HCT116 (cell line): ENCODE measurements at regions not wholly inside any gene's neighbourhood (a gene's known extent, or its start where the extent isn't known, plus 50 kb on each side); places are given as distances from the start of the nearest gene placed in this dataset.

Source experiments
- ATAC-seq: fragments of 200-7000 bp; cut with Tn5 transposase; 2 replicates; pipeline ENCODE4 v1.9.1; 2020; ENCODE audit warnings: mild to moderate bottlenecking, moderate library complexity
- BruUV-seq: library from RNA; stranded (reverse); fragments of 400-500 nt; replicated peaks from 2 replicates; lab custom pipeline; 2021; lab: Mats Ljungman, UMichigan
- CTCF ChIA-PET: fragments of 300-600 bp; sonication (Branson Sonifier 250); formaldehyde crosslinking; loops from one replicate; lab custom pipeline; 2021; ENCODE audit warnings: antibody characterized with exemption; lab: Charles Lee
- POLR2A ChIA-PET: fragments of 300-600, 350-600 bp; sonication (Branson Sonifier 250); formaldehyde crosslinking; loops from one replicate; lab custom pipeline; 2021; ENCODE audit warnings: antibody characterized with exemption; lab: Charles Lee
- RAD21 ChIA-PET, 2 experiments: fragments of 300-600 bp; sonication (Branson Sonifier 250); formaldehyde crosslinking; loops; one replicate each; lab custom pipeline; 2023; ENCODE audit warnings: low total read pairs in 2 of 2; ENCODE audit not compliant: uncharacterized antibody in 2 of 2, unreplicated experiment in 2 of 2, low non-redundant PET in 1 of 2; lab: Charles Lee
- DNase-seq: peaks from one replicate; pipeline ENCODE4 v3.0.0-alpha.2; 2010; ENCODE audit warnings: low read depth, low spot score
- H2AFZ ChIP-seq: fragments of 200-600 bp; shearing (Covaris generic), sonication (generic); 2 replicates; pipeline ENCODE4 v1.6.1; 2017; ENCODE audit warnings: low read depth, mixed run types, mixed read lengths, antibody characterized with exemption, low read length; ENCODE audit not compliant: poor library complexity, severe bottlenecking
- H3K27ac ChIP-seq: 2 replicates; pipeline ENCODE4 v1.5.1; 2012; ENCODE audit warnings: low read depth, low read length
- H3K27me3 ChIP-seq: fragments of 200-600 bp; sonication (generic); 2 replicates; pipeline ENCODE4 v1.6.1; 2016; ENCODE audit warnings: mixed run types, low read length, mixed read lengths; ENCODE audit not compliant: insufficient read depth
- H3K36me3 ChIP-seq, 2 experiments: fragments of 200-500 bp in 1 of 2; fragments of 200-600 bp in 1 of 2; sonication (Bioruptor generic) in 1 of 2; sonication (generic) in 1 of 2; 2 replicates each; pipeline versions ENCODE4 v1.5.1 to v1.6.1; 2014 to 2016; ENCODE audit warnings: low read length in 2 of 2, inconsistent platforms in 1 of 2, mixed read lengths in 1 of 2, mixed run types in 1 of 2; ENCODE audit not compliant: insufficient read depth in 2 of 2, control insufficient read depth in 1 of 2
- H3K4me1 ChIP-seq, 2 experiments: fragments of 200-600 bp in 1 of 2; sonication (generic) in 1 of 2; 2 replicates each; pipeline versions ENCODE4 v1.5.1 to v1.6.1; 2012 to 2017; ENCODE audit warnings: low read length in 2 of 2, inconsistent platforms in 1 of 2, mild to moderate bottlenecking in 1 of 2, mixed read lengths in 1 of 2, mixed run types in 1 of 2, moderate library complexity in 1 of 2; ENCODE audit not compliant: insufficient read depth in 2 of 2, control insufficient read depth in 1 of 2
- H3K4me2 ChIP-seq: fragments of 200-600 bp; sonication (generic); 2 replicates; pipeline ENCODE4 v1.6.1; 2017; ENCODE audit warnings: mixed run types, low read length, mixed read lengths
- H3K4me3 ChIP-seq, 2 experiments: fragments of 200-600 bp in 1 of 2; sonication (generic) in 1 of 2; replicated peaks in 1 of 2; 2 replicates each; pipeline ENCODE4 v1.5.1; 2011 to 2016; ENCODE audit warnings: low read length in 2 of 2, control low read depth in 1 of 2, low read depth in 1 of 2, mild to moderate bottlenecking in 1 of 2, mixed read lengths in 1 of 2, mixed run types in 1 of 2
- H3K79me2 ChIP-seq: fragments of 200-600 bp; sonication (generic); 2 replicates; pipeline ENCODE4 v1.6.1; 2017; ENCODE audit warnings: mild to moderate bottlenecking, mixed run types, low read length, moderate library complexity, mixed read lengths; ENCODE audit not compliant: insufficient read depth
- H3K9ac ChIP-seq: fragments of 200-600 bp; sonication (generic); 2 replicates; pipeline ENCODE4 v1.6.1; 2016; ENCODE audit warnings: low read length, mixed read lengths
- H3K9me2 ChIP-seq: fragments of 200-600 bp; sonication (generic), shearing (Covaris generic); 2 replicates; pipeline ENCODE4 v1.6.1; 2017; ENCODE audit warnings: mixed run types, mild to moderate bottlenecking, moderate library complexity; ENCODE audit not compliant: insufficient read depth
- H3K9me3 ChIP-seq, 2 experiments: fragments of 200-500 bp in 1 of 2; fragments of 200-600 bp in 1 of 2; sonication (Bioruptor generic) in 1 of 2; sonication (generic) in 1 of 2; 2 replicates each; pipeline ENCODE4 v1.6.1; 2014 to 2017; ENCODE audit warnings: low read length in 2 of 2, mixed read lengths in 2 of 2, inconsistent platforms in 1 of 2, low read depth in 1 of 2, mild to moderate bottlenecking in 1 of 2, mixed run types in 1 of 2, moderate library complexity in 1 of 2; ENCODE audit not compliant: control insufficient read depth in 1 of 2, insufficient read depth in 1 of 2
- H4K20me1 ChIP-seq: fragments of 200-600 bp; sonication (generic), shearing (Covaris generic); 2 replicates; pipeline ENCODE4 v1.6.1; 2017; ENCODE audit warnings: mixed run types, mild to moderate bottlenecking, moderate library complexity; ENCODE audit not compliant: insufficient read depth
- EGR1 ChIP-seq: IDR thresholded peaks from 2 replicates; pipeline ENCODE4 v1.6.1; 2012; ENCODE audit warnings: low read depth
- ELF1 ChIP-seq: IDR thresholded peaks from 2 replicates; pipeline ENCODE4 v1.6.1; 2012; ENCODE audit warnings: low read depth, borderline replicate concordance
- EZH2phosphoT487 ChIP-seq: fragments of 200-600 bp; IDR thresholded peaks from 2 replicates; pipeline ENCODE4 v1.6.1; 2018; ENCODE audit warnings: antibody characterized with exemption, borderline replicate concordance
- FOSL1 ChIP-seq: IDR thresholded peaks from 2 replicates; pipeline ENCODE4 v1.6.1; 2012; ENCODE audit warnings: low read depth
- POLR2A ChIP-seq: IDR thresholded peaks from 2 replicates; pipeline ENCODE4 v1.7.0; 2011; ENCODE audit warnings: borderline replicate concordance; ENCODE audit not compliant: insufficient read depth, insufficient read length; ENCODE audit errors: extremely low read depth
- POLR2AphosphoS5 ChIP-seq: IDR thresholded peaks from 2 replicates; pipeline ENCODE4 v1.6.1; 2011; ENCODE audit warnings: mild to moderate bottlenecking, low read depth, low read length, moderate library complexity
- REST ChIP-seq: IDR thresholded peaks from 2 replicates; pipeline ENCODE4 v1.6.1; 2012; ENCODE audit warnings: low read depth
- YY1 ChIP-seq: IDR thresholded peaks from 2 replicates; pipeline ENCODE4 v1.6.1; 2011; ENCODE audit warnings: low read length, low read depth, moderate library complexity, mild to moderate bottlenecking; ENCODE audit not compliant: insufficient replicate concordance; ENCODE audit errors: extremely low read depth
- ZNF274 ChIP-seq: fragments of 200-500 bp; sonication (Bioruptor generic); IDR thresholded peaks from 2 replicates; pipeline ENCODE4 v1.6.1; 2014; ENCODE audit warnings: mild to moderate bottlenecking, low read depth, low read length, inconsistent platforms
- intact Hi-C: fragments of 100-400 bp; cut with micrococcal nuclease; formaldehyde crosslinking; loops from 2 replicates; pipeline ENCODE4 v1.10.0; 2022
- TF ChIP-seq, protein P1 (sequence below): IDR thresholded peaks from 2 replicates; pipeline ENCODE4 v1.6.1; 2012
- TF ChIP-seq, protein P2 (sequence below): IDR thresholded peaks from 2 replicates; pipeline ENCODE4 v1.6.1; 2012

DNA sequence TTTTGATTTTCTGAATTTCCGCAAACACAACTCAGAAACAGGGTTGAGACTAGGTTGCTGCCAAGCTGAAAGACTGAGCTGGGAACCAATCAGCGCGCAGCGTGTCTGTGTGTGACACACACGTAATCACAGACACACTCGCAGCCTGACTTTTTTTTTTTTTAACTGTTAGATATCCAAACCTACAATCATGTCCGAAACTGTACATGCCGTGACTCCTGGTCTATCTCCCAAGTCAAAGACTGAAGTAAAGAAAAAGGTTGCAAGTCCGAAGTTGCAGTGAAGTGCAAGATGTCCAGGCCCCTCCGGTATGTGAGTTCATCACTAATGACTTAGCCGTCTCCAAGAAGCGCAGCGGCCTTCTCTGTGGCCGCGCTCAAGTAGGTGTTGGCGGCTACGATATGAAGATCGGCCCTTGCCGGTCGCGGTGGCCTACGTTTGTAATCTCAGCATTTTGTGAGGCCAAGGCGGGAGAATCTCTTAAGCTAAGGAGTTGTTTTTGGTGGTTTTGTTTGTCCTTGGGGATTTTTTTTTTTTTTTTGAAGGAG lies 108.2 kb downstream of the HFE start (continued):
- TF ChIP-seq ZNF274 (no peak), POLR2AphosphoS5 (peak; percentile 44), YY1 (no peak), REST (no peak), FOSL1 (no peak), EZH2phosphoT487 (no peak)
- TF ChIP-seq, protein P1, sequence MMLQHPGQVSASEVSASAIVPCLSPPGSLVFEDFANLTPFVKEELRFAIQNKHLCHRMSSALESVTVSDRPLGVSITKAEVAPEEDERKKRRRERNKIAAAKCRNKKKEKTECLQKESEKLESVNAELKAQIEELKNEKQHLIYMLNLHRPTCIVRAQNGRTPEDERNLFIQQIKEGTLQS, result no peak
- TF ChIP-seq, all 23 proteins: peak for 5

- Histone ChIP-seq H3K9me3 (no peaks in the 10 kb centered on the region), H3K27me3 (no peaks in the 10 kb centered on the region), H2AFZ (no peak overlapping the region), H3K9ac (peak overlapping the region; percentile 84), H3K27ac (peak overlapping the region; percentile 98), H3K79me2 (0 out of 2 replicates have a peak, but pooled peaks cover 7% of the 10 kb centered on the region), H3K4me1 (peaks cover 13 to 35% of the 10 kb centered on the region in 2 experiments), H3K9me2 (no peaks in the 10 kb centered on the region), H3K4me3 (peak overlapping the region; percentile 59 to 76), H3K4me2 (peak overlapping the region; percentile 78), H4K20me1 (no peaks in the 10 kb centered on the region), H3K36me3 (no peaks in the 10 kb centered on the region)
- DNase-seq (no peak), ATAC-seq (no peak)
- RAD21 ChIA-PET, result no interaction called here
- TF ChIP-seq, protein P2, sequence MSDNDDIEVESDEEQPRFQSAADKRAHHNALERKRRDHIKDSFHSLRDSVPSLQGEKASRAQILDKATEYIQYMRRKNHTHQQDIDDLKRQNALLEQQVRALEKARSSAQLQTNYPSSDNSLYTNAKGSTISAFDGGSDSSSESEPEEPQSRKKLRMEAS, result peak; percentile 46
- TF ChIP-seq POLR2A (no peak), REST (no peak), EGR1 (no peak), ELF1 (no peak)
- POLR2A ChIA-PET, result interaction anchor here (1.0 to 8.5 kb wide), 24 partner anchors 7 to 1697 kb away, joined by 3 to 179 read pairs (median 18); a partner anchor contains a TSS
- no TSS peak for BruUV-seq
- intact Hi-C loops, result loop anchor here (5.0 kb wide), 2 partner anchors 936 to 951 kb away; a partner anchor contains a TSS
- CTCF ChIA-PET, result interaction anchor here (1.2 kb wide), 1 partner anchor 23 kb away, joined by 3 read pairs; no protein-coding TSS in a partner anchor
These were observed 109.0 kb downstream of the HFE start for GRCh38 chr6:26195924-26196845.
